Stimulated activated CD8-positive, alpha-beta memory T cell treated with anti-CD3 and anti-CD28 coated beads, Interleukin-7, amount 100 ng/mL, for 48 hours (primary cell): ENCODE measurements at regions not wholly inside any gene's neighbourhood (a gene's known extent, or its start where the extent isn't known, plus 50 kb on each side); places are given as distances from the start of the nearest gene placed in this dataset.

Experiments
- DNase-seq, 2 donors: peaks; one replicate each; pipeline ENCODE4 v3.0.0-alpha.2; 2020; ENCODE audit warnings: low read depth in 1 of 2; ENCODE audit errors: extremely low read depth in 1 of 2

DNA sequence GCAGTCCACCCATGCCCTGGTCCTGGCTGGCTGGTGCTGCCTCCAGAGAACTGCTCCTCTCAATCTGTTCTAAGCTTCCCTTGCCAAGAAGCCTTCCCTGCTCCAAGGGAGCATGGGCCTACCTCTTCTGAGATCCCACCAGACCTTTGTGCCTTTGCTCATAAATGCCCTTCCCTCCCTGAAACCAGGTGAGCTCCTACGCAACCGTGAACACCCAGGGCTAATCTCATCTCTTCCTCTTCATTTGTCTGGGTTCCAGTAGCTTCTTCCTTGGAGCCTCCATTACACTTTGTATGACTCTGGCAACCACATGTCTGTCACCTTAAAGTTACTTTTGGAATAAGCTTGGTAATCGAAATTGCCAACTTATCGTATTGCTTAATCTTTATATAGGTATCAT, 270.6 kb downstream of the PBX3 start:
- DNase-seq: no peak

DNA sequence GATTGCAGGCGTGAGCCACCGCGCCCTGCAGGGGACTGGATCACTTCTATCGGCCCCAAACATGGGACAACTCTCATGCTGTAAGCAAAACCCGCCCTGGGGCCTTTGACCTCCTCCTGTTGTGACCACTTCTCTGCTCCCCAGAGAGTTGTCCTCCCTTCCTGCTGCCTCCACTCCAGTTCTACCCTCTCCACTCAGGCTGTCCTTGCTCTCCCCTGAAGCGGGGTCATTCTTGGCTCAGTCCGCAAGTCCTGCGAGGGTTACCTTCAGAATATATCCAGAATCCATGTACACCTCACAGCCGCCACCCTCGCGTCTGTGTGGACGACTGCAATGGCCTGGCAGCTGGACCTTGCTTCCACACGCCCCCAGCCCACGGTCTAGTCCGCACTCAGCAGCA, 273.7 kb downstream of the PBX3 start:
- DNase-seq: no peak

DNA sequence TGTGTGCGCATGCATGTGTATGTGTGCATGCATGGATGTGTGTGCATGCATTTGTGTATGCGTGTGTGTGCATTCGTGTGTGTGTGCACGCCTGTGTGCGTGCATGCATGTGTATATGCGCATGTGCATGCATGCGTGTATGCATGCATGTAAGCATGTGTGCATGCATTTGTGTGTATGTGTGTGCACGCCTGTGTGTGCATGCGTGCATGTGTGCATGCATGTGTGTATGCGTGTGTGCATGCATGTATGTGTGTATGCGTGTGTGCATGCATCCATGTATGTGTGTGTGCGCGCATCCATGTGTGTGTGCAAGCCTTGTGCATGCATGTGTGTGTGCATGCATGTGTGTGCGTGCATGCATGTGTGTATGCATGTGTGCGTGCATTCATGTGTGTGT, 276.8 kb downstream of the PBX3 start:
- DNase-seq: no peak

- no peak for DNase-seq
Measured at GRCh38 chr9:126024581-126025230, 277.5 kb downstream of the PBX3 start.

DNA sequence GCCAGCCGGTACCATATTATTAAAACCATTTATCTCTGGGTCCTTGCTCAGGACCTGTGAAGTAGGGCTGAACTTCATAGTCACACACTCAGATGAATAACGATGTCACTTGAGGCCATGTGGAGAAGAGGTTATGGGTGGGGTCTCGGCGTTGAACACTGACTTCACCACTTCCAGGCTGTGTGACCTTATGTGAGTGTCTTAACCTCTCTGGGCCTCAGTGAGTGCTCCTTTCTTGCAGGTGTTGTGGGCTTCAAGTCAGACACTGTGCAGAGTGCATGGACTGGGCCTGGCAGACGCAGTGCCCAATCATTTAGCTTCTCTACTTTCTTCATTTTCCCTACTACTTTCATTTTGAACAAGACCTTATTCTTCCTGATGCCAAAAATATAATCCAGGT, 278.8 kb downstream of the PBX3 start:
- no peak for DNase-seq

- DNase-seq: no peak
Measured at GRCh38 chr9:126027566-126027965, 280.4 kb downstream of the PBX3 start.

DNA sequence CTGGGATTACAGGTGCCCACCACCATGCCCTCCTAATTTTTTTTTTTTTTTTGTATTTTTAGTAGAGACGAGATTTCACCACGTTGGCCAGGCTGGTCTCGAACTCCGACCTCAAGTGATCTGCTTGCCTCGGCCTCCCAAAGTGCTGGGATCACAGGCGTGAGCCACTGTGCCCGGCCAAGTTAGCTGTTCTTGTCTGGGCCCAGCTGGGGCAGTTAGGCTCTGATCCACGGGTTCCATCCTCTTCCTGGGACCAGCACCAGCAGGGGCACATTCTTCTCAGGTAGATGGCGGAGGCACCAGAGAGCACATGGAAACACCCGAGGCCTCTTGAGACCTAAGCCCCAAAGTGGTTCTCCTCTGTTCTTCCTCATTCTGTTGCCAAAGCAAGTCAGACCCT, 281.6 kb downstream of the PBX3 start:
- no peak for DNase-seq

DNA sequence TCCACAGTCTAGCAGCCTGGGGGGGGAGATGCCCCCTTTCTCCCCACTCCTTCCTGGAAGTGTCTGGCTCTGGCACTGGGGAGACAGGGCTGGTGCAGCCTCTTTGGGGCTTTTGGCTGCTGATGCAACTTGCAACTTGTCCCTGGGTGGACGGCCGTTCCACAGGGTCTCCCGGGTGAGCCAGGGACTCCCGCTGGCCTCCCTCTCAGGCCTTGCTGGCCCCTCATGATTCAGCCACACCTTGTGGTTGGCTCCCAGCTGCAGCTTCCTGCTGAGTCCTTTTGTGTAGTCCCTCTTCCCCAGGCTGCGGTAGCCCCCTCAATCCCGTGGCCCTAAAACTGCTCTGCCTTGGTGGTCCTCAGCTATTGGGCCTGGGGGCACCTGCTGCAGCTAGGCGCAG, 283.5 kb downstream of the PBX3 start:
- DNase-seq: no peak

- no peak for DNase-seq
Measured at GRCh38 chr9:126031116-126031515, 283.9 kb downstream of the PBX3 start.

DNA sequence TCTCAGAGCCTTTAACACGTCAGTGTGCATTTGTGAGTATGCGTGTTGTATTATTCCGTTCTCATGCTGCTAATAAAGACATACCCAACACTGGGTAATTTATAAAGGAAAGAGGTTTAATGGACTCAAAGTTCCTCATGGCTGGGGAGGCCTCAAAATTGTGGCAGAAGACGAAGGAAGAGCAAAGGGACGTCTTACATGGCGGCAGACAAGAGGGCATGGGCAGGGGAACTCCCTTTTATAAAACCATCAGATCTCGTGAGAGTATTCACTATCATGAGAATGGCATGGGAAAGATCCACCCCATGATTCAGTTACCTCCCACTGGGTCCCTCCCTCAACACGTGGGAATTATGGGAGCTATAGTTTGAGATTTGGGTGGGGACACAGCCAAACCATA, 285.0 kb downstream of the PBX3 start:
- DNase-seq: no peak

DNA sequence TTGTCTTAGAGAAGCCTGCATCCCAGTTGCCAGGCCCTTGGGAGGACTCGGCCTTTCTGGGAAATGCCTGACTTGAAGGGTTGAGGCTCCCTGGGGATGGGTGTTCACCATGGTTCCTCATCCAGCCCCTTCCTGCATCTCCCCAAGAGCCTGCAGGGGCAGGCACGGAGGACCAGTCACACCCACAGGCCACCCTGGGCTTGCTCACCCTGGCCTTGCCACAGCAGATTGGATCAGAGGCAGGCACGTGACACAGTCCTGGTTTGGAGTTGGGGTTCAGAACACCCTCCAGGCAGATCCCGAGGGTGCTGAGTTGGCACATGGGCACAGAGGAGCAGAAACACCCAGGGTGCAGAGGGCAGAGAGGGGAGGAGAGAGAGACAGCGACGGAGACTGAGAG, 286.1 kb downstream of the PBX3 start:
- DNase-seq: no peak

GRCh38 chr9:126033956-126034355, 286.8 kb downstream of the PBX3 start:
- no peak for DNase-seq

DNA sequence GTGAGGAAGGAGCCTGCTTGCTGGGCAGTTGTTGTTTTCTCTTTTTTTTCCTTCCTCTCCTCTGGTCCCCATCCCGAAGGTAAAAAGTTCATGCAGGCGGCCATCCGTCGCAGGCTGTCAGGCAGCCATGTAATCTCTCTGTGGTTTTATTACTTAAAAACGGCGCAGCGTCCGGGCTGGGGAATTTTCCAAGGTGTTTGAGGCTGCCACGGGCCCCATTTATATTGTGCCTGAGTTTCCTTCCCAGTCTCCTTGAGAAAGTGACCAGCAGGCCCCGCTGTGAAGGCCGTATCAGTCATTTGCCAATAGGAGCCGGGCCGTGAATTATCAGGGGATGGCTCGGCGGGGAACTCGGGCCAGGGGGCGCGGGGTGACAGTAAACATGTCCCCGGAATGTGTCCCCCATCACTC, 289.7 kb downstream of the PBX3 start:
- DNase-seq: no peak

DNA sequence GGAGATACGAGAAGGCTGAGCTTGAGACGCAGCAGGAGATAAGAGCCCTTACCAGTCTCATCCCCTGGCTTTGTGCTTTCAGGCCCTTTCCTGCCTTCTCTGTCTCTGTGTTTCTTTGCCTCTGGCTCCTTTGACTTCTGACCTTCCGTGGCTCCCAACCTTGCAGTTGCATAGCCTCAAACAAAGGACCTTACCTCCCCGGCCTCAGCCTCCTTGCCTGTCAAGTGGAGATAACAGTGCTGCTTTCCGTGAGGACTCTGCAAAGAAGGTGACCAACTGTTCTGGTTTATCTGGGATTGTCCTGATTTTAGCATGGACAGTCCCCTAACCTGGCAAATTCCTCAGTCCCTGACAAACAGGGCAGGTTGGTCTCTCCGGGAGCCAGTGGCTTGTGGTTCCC, 287.8 kb upstream of the MVB12B start:
- no peak for DNase-seq

DNA sequence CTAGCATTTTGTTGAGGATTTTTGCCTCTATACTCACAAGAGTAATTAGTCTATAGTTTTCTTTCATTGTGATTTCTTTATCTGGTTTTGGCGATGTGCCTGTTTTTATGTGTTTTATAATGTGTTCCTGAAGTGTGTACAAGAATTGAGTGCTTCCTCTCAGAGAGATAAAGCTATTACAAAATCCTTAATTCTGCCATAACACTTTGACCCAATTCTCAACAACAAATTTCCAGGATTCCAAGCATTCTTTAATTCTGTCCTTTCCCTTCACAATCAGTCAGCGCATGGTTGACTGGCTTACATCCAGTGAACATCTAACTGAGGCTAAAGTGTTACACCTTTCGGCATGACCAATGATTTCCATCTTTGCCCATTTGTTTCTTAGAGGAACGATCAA, 282.9 kb upstream of the MVB12B start:
- no peak for DNase-seq

DNA sequence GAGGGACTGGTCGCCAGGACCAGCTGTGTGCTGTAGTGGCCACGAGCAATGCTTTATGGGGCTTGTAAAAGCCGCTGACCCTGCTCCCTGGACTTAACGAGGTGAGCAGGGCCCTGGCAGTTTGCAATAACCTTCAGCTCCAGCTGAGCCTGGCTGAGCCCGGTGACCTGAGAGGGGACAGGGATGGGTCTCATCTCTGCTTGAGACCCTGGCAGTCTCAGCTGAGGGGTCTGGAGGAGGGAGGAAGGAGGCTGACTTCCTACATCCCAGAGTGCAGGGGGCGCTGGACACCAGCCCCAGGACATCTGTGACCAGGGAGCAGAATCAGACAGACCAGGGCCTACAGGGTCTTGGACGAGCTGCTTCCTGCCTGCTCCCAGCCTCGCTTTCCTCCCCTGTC, 277.5 kb upstream of the MVB12B start:
- no peak for DNase-seq

GRCh38 chr9:126049896-126050604, 276.6 kb upstream of the MVB12B start:
- DNase-seq: no peak

DNA sequence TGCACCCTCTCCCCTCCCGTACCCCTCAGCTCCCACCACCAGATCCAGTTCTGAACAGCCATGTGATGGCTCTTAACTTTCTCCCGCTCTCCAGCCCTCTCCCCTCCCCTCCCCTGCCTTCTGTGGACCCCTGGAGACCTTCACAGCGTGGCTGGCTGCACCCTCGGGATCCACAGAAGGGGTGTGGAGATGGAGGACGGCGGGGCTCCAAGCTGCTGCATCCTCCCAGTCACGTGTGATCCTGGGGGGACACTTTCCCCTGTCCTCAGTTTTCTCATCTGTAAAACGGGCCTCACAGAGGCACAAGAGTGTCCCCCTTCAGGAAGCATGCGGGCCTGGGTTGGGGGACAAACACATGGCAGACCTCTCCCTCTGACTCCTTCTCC, 276.0 kb upstream of the MVB12B start:
- DNase-seq: no peak

DNA sequence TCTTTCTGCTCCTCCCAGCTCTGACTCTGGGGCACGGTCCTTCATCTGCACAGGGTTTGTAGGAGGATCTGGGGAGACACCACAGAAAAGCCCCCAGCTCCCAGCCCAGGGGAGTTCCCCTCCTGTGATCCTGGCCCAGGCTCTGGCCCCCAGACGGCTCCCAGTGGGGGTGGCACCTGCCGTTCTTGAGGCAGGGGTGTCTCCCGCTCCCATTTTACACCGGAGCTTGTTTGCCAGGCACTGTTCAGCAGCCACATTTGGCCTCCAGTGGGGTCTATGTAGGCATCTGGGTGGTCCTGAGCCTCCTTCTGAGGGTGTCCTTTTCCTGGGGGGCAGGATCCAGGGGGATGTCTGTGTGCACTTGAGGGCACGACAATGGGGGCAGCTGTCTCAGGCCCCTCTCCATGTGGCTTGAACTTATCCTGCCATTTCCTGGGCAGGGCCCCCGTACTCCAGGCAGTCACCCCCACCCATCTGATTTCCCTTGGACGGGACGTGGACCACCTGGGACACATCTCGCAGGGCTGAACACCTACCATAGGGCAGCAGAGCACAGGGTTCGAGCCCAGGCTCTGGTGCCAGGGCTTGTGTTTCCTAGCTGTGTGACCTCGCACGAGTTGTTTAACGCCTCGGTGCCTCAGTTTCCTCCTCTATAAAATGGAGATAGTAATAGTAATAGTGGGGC, 275.0 kb upstream of the MVB12B start:
- DNase-seq: no peak

DNA sequence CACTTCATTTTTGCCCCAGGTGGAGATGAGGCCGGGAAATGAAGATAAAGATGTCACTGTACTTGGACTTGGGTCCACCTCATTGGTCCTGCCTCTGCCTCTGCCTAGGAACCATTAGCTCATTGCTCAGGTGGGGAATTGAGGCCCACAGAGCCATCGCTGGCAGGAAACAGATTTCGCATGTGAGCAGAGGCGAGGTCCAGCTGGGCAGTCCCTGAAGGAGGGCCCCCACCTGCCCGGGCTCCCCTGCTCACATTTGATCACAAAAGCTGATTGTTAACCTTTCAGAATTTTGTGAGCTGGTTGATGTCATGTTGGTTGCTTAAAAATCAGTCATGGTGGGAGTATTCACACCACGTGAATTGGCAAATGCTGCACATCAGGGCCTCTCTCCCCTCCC, 273.8 kb upstream of the MVB12B start:
- no peak for DNase-seq

- DNase-seq: no peak
Measured at GRCh38 chr9:126053913-126054312, 272.7 kb upstream of the MVB12B start.

- no peak for DNase-seq
Measured at GRCh38 chr9:126055381-126055985, 271.1 kb upstream of the MVB12B start.
